Stromal cell of bone marrow (primary cell): ENCODE measurements at regions not wholly inside any gene's neighbourhood (a gene's known extent, or its start where the extent isn't known, plus 50 kb on each side); places are given as distances from the start of the nearest gene placed in this dataset.
"Not testable (repeated sequence)": the region's sequence is repeated elsewhere in the genome, so short reads cannot be mapped to it uniquely, and the experiment has no call there.

Experiments used
- DNase-seq: peaks from one replicate; pipeline ENCODE4 v3.0.0-alpha.2; 2012; ENCODE audit warnings: low read depth

DNA sequence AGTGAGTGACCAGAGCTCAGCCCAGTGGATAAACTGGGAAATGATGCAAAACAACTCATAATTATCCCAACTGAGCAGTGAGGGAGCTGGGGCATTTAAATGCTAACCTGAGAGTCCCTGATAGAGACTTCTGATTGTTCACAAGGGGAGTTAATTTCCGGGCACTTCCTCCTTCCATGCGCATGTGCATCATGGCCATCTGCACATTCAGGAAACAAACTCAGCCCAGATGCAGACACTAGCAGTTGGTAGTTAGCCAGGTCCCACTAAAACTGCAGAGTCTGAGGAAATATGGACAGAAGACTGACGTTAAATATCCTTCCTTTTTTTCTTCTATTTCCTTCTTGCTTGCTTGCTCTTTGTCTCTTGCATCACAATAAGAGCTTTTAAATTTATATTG, 852.1 kb upstream of the LRRC4C start:
- DNase-seq = no peak

GRCh38 chr11:42311944-42312343, 852.5 kb upstream of the LRRC4C start:
- no peak for DNase-seq

DNA sequence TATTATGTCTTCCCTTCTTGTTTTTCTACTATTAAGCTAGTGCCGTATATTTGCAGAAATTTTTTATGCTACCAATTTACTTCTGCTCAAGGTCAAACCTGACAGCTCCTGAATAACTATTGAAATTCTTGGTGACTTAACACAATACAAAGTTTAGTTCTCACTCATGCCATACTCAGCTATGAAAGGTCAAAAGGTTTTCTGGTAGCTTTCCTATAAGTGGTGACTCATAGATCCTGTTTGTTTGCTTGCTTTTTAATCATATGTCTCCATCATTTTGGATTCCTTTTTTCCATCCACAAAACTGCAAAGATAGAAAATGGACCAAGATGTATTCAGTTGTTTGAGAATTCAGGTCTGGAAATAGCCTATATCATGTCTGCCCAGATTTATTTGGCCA, 855.8 kb upstream of the LRRC4C start:
- no peak for DNase-seq

GRCh38 chr11:42315846-42316245, 856.4 kb upstream of the LRRC4C start:
- no peak for DNase-seq

DNA sequence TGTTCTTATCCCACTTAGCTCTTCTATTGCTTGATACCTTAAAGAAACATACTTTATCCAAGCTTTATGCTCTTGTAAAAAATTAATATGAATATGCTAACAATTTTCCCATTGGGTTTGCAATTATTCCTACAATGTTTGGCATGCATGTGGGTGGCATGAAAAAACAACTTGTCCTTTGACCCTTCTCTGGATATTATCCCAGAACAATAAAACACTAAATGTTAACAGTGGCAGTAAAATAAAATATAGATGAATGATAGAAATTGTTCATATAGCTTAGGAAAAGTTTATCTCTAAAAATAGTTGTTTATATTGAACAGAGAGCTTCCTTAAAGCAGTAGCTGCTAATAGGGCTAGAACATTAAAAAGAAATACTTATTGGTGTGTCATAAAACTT, 860.5 kb upstream of the LRRC4C start:
- no peak for DNase-seq

DNA sequence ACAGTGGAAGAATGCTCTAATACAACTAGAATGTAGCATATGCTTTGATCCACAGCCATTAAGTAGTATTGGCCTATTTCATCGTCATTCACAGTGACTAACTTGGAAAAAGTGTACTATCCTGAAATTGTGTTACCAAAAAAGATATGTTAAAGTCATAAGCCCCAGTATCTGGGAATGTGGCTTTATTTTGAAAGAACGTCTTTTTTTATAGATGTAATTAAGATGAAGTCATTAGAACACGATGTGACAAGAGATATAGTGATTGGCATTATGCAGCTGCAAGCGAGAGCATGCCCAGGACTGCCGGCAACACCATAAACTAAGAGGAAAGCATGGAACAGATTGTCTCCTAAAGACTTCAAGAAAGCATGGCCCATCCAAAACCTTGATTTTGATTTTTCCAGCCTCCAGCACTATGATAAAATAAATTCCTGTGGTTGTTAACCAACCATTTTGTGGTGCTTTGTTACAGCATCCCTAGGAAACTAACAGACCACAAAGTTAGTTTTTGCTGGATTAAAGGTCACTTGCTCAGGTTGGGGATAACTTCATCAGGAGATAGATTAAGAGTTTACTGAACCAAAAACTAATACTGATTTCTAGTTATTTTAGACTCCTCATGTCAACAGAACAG, 870.6 kb upstream of the LRRC4C start:
- no peak for DNase-seq

- no peak for DNase-seq
Measured at GRCh38 chr11:42337786-42338455, 878.5 kb upstream of the LRRC4C start.

- no peak for DNase-seq
Measured at GRCh38 chr11:42344204-42344792, 884.8 kb upstream of the LRRC4C start.

GRCh38 chr11:42345933-42346332, 886.5 kb upstream of the LRRC4C start:
- DNase-seq = no peak

GRCh38 chr11:42363701-42364100, 904.2 kb upstream of the LRRC4C start:
- DNase-seq = no peak

DNA sequence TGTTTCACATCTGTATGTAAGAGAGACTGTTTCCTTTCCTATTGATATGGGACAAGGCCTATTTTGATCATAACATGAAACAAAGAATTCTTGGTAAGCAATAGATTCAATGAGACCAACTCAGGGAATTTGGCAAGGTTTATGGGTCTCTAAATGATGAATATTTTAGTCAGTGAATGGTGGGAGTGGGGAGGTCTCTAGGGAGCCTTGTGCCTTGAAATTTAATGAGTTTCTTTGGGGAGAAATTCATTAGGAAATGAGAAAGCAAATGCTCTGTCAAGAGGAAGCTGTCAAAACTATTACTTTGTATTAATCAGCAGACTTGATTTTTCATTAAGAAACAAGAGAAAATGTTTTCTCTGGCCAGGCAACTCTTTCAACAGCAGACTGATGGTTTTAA, 921.7 kb upstream of the API5 start:
- no peak for DNase-seq

- no peak for DNase-seq
Measured at GRCh38 chr11:42397483-42397882, 914.3 kb upstream of the API5 start.

- no peak for DNase-seq
Measured at GRCh38 chr11:42407341-42407740, 904.5 kb upstream of the API5 start.

DNA sequence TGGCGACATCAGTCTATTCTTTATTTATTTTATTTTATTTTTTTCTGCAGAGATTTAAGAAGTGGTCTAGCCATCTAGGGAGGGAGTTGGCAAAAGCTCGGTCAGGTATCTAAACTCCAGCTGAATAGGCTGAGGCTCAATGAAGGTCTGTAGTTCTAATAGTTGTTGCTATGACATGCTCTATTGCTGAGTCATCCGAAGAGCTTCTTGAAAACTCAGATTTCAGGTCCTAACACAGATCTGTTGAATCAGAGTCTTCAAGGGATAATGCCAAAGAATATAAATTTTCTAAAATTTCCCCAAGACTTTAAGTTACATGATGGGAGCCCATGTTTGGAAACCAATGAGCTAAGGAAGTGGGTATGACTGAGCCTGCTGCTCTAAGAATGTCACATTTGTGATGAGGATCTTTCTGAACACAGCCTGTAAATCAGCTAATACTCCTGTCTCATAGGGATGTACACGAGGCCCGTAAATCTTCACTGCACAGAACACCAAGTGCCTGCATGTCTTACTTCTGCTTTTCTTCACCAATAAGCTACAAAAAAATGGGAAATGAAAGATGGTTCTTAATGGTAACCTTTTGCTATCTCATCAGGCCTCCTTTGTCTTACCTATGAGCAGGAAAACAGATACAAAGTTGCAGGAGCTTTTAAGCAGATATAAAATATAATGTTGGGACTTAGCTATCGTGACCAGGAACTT, 901.4 kb upstream of the API5 start:
- DNase-seq = no peak

DNA sequence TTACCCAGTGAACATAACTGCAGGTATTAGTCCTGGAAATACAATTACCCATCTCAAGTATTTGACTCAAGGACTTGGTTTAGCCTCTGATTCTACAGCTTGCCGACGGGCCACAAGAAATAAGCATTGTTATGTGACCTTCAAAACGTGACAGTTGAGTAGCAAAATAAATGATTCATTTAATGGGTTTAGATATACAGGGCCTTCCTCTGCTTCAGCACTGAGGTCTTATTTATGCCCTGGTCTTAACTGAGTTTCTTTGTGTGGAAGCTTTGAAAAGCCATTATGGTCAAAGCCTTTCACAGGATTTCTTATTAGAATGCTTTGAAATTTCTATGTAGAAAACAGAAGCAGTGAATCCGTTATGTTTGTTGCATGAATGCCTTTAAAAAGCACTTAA, 899.2 kb upstream of the API5 start:
- no peak for DNase-seq

DNA sequence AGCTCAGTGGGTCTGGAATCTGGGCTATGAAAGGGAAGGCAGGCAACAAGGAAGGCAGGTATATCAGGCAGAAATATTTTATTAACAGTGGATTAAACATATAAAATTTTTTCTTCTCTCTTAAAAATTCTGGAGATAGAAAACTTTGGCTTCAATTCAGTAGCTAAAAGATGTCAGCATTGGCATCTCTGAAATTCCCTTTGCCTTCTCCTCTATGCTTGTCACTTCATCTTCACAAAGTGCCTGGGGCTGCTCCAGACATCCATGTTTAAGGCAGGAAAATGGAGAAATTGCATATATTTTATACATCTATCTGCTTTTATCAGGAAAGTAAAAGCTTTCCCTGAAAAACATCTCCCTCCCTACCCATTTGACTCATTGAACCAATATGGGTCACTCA, 894.1 kb upstream of the API5 start:
- no peak for DNase-seq

- DNase-seq = no peak
Measured at GRCh38 chr11:42422090-42422489, 889.7 kb upstream of the API5 start.

- DNase-seq = not testable (repeated sequence)
Measured at GRCh38 chr11:42434911-42435310, 876.9 kb upstream of the API5 start.

DNA sequence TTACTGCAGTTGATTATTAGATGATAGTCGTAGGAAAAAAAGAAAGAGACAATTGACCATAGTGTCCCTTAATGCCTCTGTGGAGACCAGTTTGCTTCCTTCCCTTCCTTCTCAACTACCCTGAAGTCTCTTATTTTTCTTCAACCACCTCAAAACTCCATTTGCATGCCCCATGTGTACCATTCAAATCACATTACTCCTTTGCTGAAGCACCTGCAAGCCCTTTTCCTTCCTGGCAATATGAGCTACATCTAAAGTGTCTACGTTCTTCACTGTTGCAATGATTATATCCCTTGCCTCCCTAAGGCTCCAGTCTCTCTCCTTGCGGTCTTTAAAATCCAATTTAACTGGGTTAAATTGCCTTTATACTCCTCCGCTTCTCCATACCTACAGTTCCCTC, 867.4 kb upstream of the API5 start:
- DNase-seq = no peak

DNA sequence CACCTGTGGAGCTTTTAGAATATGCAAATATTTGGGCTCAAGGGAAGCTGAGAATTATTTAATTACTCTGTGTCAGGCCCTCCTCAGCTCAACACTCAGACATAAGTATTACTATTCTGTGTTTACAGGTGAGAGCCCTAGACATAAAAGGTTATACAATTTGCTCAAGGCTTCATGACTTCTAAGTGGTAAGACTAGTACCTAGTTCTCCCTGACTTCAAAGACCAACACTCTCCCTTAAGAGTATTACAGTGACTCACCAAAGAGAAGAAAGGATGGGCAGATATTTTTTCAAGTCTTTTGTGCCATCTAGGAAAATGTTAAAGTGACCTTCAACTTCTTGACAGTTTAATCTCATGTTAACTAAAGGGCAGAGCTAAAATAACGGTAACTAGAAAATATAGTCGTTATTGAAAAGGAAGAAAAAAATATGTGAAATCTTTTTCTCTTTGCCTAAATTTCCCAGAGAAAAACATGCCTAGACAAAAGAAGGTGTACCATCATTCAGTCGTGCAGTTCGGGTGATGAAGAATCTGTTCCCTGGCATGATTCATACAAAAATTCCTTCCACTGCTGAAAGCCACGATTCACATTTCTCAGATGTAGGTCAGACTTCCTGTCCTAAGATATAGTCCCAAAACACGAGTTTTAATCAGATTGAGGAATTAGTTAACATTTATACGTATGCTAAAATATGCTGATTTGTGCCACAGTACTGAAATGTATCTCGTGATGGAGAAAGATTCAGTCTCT, 849.1 kb upstream of the API5 start:
- DNase-seq = no peak

GRCh38 chr11:42465623-42466022, 846.2 kb upstream of the API5 start:
- DNase-seq = no peak

DNA sequence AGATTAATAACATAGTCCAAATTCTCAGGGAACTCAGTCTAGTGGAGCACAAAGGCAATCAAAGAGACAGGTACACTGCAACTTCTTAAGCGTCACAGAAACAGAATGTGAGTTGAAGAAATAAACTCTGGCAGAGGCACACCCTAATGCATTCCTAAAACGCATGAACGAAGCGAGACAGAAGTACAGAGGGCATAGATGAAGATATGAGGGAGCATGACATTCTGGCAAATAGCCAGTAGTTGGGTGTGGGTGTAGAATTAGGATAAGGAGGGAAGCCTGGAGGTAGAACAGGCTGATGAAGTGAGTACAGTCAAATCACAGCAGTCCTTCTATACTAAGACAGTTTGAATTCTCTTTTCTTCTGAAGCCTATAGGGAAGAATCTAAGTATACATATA, 838.7 kb upstream of the API5 start:
- DNase-seq = no peak
